Coronary artery (tissue), 2 donors: ENCODE measurements at regions not wholly inside any gene's neighbourhood (a gene's known extent, or its start where the extent isn't known, plus 50 kb on each side); places are given as distances from the start of the nearest gene placed in this dataset.

Source experiments
- DNase-seq: peaks from one replicate; pipeline ENCODE4 v3.0.0-alpha.2; 2017; ENCODE audit warnings: low spot score
- H3K27ac ChIP-seq, 2 donors: fragments of 200-600 bp; sonication (generic); one replicate each; pipeline ENCODE4 v1.5.1; 2016 to 2019
- H3K4me3 ChIP-seq: fragments of 200-600 bp; sonication (generic); 2 replicates; pipeline ENCODE4 v1.5.1; 2016; ENCODE audit warnings: mild to moderate bottlenecking, moderate library complexity
- TF ChIP-seq, protein P1 (sequence below): fragments of 200-600 bp; sonication (generic); IDR thresholded peaks from one replicate; pipeline ENCODE4 v1.5.1; 2019; ENCODE audit warnings: antibody characterized with exemption

DNA sequence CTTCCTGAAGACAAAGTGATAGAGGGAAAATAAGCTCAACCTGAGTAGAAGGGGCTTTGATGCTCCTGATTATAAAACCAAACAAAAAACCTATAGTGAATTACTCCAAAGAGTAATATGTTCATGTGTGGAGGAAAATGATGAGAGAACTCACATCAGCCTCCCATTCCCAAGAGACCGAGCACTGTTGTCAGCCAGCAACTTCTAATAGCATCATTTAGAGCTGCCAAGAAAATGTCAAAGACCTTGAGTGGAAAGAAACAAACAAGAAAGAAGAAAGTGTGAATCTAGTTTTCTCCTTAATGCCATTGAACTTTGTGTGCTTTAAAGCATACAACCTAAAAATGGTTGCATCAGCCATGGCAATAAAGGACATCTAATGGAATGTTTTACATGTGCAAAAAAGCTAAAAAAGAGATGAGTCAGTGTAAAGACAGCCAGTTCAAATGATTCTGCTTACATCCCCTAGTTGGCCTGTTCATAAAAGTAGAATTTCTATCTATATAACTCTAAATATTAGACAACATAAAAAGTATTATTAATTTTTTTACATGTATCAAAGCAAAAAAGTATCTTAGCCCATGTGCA is 1066.2 kb downstream of the TDRD15 start:
- H3K27ac ChIP-seq = no peak overlapping the region
- no peak overlapping the region for H3K4me3 ChIP-seq
- TF ChIP-seq, protein P1, sequence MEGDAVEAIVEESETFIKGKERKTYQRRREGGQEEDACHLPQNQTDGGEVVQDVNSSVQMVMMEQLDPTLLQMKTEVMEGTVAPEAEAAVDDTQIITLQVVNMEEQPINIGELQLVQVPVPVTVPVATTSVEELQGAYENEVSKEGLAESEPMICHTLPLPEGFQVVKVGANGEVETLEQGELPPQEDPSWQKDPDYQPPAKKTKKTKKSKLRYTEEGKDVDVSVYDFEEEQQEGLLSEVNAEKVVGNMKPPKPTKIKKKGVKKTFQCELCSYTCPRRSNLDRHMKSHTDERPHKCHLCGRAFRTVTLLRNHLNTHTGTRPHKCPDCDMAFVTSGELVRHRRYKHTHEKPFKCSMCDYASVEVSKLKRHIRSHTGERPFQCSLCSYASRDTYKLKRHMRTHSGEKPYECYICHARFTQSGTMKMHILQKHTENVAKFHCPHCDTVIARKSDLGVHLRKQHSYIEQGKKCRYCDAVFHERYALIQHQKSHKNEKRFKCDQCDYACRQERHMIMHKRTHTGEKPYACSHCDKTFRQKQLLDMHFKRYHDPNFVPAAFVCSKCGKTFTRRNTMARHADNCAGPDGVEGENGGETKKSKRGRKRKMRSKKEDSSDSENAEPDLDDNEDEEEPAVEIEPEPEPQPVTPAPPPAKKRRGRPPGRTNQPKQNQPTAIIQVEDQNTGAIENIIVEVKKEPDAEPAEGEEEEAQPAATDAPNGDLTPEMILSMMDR = no peak
- DNase-seq = no peak

DNA sequence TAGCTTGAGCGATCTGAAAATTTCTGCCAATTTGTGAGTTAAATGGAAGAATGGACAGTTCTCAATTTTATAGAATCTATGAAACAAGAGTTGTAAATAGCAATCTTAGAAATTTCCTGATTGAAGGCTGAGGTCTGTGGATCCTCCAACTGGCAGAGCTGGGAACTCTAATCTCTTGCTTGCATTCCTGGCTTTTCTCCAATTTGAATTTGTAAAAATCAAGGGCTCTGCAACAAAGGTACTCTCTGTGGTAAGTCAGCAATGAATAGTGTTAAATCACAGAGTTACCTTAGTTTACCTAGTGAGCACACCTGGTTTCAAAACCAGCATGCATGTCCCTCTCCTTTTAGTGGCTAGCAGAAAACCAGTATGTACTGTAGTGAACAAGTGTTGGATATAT is 1070.5 kb downstream of the TDRD15 start:
- Histone ChIP-seq H3K4me3 (no peak overlapping the region), H3K27ac (no peak overlapping the region)
- no peak for DNase-seq
- TF ChIP-seq, protein P1 = no peak

DNA sequence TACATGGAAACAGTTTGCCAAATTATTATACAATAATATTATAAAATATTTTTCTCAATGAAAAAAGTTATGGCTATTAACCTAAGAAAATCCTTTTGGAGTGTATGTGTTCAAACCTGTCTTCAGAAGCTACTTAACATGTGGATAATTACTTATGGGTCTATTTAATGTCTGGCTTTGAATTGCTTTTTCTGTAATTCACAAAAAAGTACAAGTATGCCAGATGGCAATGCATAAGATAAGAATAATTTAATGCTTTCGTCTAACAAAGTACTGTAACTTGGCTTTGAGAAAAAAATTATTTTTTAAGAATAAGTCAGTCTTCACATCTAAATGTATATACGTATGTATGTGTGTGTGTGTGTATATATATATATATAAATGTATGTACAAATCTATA is 1073.0 kb downstream of the TDRD15 start:
- TF ChIP-seq, protein P1 = no peak
- Histone ChIP-seq H3K27ac (no peak overlapping the region), H3K4me3 (no peak overlapping the region)
- DNase-seq = no peak

DNA sequence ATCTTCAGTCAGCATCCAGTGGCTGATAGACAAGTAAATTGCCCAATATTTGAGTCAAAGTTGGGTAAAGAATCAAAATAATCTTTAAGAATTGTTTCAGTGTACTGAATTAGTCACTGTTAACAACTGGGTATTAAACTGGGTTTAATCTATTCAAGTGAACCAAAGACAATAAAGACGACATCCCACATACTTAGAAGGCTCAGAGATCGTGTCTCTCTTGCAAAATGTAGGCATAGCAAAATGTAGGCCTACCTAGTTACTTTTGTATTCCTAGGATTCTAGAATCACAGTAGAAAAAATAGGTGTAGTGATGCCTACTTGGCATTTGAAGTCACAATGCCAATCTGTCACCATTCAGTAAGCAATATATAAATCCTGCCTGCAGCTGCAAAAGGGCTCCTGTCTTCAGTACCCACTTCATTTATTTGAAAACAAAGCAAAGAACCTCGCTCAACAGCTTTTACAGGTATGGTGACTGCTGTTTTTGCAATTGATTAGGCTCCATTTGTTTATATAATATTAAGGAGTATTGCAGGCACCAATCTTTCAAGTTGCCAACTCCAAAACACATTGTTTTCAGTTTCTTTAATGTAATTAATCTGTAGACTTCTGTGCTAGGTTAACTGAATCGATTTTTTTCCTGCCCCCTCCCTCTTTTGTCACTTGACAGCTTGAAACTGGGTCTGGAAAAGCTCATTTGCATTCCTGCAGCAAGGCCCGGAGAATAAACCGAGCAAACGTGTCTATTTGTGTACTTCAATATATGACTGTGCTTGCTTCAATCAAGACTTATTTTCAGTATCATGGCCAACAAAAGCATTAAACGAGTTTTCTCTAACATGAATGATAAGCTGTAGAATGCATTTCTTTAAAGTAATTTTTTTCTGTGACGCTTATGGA is 1074.9 kb downstream of the TDRD15 start:
- no peak for DNase-seq
- H3K27ac ChIP-seq = no peak overlapping the region
- TF ChIP-seq, protein P1 = no peak
- H3K4me3 ChIP-seq = no peak overlapping the region

DNA sequence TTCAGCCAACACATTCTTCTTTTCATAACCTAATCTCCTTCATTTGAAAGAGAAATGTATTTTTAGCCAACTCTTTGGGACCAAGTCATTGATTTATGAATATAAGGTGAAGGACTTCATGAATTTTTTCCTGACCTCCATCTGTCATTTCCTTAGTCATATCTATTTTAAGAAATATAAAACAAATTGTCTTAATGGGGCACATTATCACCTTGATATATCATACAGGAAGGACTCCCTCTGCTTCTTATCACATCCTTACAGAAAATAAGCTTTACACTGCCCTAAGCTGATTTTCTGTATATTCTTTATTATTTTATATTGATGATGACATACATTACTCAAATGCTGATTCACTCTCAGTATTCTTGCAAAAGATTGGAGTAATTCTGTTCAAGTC is 1076.2 kb downstream of the TDRD15 start:
- H3K27ac ChIP-seq = no peak overlapping the region
- TF ChIP-seq, protein P1 = no peak
- no peak overlapping the region for H3K4me3 ChIP-seq
- DNase-seq = no peak

DNA sequence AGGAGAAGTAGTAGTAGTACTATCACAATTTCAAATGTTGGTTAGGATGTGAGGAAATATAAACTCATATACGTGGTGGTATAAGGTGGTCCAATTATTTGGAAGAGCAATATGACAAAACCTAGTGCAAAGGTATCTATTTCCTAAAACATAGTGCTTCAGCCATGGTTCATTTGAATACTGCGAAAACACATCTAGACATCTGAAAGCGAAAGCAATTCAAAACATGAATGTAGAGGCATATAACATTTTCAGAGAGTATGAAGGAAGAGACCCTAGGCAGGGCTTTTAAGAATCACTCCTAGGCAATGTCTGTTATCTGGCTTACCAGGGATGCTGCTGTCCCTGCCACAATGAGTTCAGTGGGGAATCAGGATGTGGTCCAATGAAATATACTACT is 1085.8 kb downstream of the TDRD15 start:
- Histone ChIP-seq H3K4me3 (no peak overlapping the region), H3K27ac (no peak overlapping the region)
- TF ChIP-seq, protein P1 = no peak
- DNase-seq = no peak

DNA sequence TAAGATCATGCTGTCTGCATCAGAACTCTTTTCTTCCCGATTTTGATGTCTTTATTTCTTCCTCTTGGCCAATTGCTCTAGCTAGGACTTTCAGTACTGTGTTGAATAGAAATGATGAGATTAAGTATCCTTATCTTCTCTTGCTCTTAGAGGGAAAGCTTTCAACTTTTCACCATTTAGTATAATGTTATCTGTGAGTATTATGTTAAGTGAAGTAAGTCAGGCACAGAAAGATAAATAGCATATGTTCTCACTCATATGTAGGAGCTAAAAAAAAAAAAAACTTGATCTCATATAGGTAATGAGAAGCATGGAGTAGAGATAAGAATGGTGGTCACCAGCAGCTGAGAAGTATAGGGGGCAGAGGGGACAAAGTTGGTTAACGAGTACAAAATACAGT is 1089.5 kb downstream of the TDRD15 start:
- no peak for DNase-seq
- no peak overlapping the region for H3K27ac ChIP-seq
- no peak overlapping the region for H3K4me3 ChIP-seq
- TF ChIP-seq, protein P1 = no peak
